Liver (tissue), 3 donors: ENCODE measurements at regions not wholly inside any gene's neighbourhood (a gene's known extent, or its start where the extent isn't known, plus 50 kb on each side); places are given as distances from the start of the nearest gene placed in this dataset.

Source experiments
- GABPA ChIP-seq, 2 donors: IDR thresholded peaks in 1 of 2; conservative IDR thresholded peaks in 1 of 2; 2 replicates each; pipeline ENCODE4 v1.6.1; 2016; ENCODE audit warnings: antibody characterized with exemption in 2 of 2, mild to moderate bottlenecking in 1 of 2, moderate library complexity in 1 of 2
- JUND ChIP-seq, 2 donors: IDR thresholded peaks; 2 replicates each; pipeline ENCODE4 v1.6.1; 2016; ENCODE audit warnings: antibody characterized with exemption in 2 of 2
- NR2F2 ChIP-seq: IDR thresholded peaks from 2 replicates; pipeline ENCODE4 v1.6.1; 2016; ENCODE audit warnings: antibody characterized with exemption
- RAD21 ChIP-seq, 2 donors: IDR thresholded peaks; 2 replicates each; pipeline ENCODE4 v1.6.1; 2016; ENCODE audit warnings: antibody characterized with exemption in 2 of 2, mild to moderate bottlenecking in 2 of 2
- RXRA ChIP-seq, 2 donors: IDR thresholded peaks; 2 replicates each; pipeline ENCODE4 v1.6.1; 2017 to 2018; ENCODE audit warnings: antibody characterized with exemption in 2 of 2, mild to moderate bottlenecking in 1 of 2
- TF ChIP-seq, protein P1 (sequence below): fragments of 150-350 bp; IDR thresholded peaks from 2 replicates; pipeline ENCODE4 v1.5.1; 2017; ENCODE audit warnings: improper control_type of control experiment, low read depth, low read length; ENCODE audit not compliant: missing input control
- TF ChIP-seq, protein P2 (sequence below): IDR thresholded peaks from 2 replicates; pipeline ENCODE4 v1.6.1; 2016; ENCODE audit warnings: antibody characterized with exemption
- donor health status: healthy.
- donor health status: healthy.

DNA sequence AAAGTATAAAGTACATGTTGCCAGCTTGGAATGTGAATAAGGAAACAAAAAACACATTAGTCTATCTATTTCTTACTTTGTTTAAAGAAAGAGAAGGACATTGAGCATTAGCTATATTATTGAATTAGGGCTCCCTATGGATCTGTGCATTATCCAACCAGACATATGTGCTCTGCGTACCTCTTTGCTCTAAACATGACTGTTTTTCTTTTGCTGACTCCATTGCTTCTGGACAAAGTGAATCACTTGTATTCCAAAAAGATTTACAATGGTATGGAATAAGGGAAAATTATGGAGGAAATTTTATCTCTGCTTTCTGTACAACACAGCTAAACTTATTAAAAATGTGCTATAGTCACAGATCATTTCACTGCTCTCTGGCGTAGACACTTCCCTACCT lies 727.8 kb upstream of the LCORL start:
- TF ChIP-seq JUND (IDR thresholded peaks at IDR 0.05), result no peak
- TF ChIP-seq RAD21 (IDR thresholded peaks at IDR 0.05), result no peak
- no peak for TF ChIP-seq GABPA (IDR thresholded peaks at IDR 0.05 in 1 of 2, conservative IDR thresholded peaks at IDR 0.05 in 1 of 2)
- TF ChIP-seq, protein P1, sequence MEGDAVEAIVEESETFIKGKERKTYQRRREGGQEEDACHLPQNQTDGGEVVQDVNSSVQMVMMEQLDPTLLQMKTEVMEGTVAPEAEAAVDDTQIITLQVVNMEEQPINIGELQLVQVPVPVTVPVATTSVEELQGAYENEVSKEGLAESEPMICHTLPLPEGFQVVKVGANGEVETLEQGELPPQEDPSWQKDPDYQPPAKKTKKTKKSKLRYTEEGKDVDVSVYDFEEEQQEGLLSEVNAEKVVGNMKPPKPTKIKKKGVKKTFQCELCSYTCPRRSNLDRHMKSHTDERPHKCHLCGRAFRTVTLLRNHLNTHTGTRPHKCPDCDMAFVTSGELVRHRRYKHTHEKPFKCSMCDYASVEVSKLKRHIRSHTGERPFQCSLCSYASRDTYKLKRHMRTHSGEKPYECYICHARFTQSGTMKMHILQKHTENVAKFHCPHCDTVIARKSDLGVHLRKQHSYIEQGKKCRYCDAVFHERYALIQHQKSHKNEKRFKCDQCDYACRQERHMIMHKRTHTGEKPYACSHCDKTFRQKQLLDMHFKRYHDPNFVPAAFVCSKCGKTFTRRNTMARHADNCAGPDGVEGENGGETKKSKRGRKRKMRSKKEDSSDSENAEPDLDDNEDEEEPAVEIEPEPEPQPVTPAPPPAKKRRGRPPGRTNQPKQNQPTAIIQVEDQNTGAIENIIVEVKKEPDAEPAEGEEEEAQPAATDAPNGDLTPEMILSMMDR, result no peak
- no peak for TF ChIP-seq RXRA (IDR thresholded peaks at IDR 0.05)
- TF ChIP-seq NR2F2, result no peak
- TF ChIP-seq, protein P2, sequence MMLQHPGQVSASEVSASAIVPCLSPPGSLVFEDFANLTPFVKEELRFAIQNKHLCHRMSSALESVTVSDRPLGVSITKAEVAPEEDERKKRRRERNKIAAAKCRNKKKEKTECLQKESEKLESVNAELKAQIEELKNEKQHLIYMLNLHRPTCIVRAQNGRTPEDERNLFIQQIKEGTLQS, result no peak
